GM12878 (cell line): ENCODE measurements at regions not wholly inside any gene's neighbourhood (a gene's known extent, or its start where the extent isn't known, plus 50 kb on each side); places are given as distances from the start of the nearest gene placed in this dataset.

Experiments used
- ATAC-seq: fragments of 200-7000 bp; cut with Tn5 transposase; 3 replicates; pipeline ENCODE4 v1.9.1; 2020; ENCODE audit warnings: mild to moderate bottlenecking, moderate library complexity
- BruUV-seq: library from RNA; stranded (reverse); fragments of 400-500 nt; replicated peaks from 2 replicates; lab custom pipeline; 2021; lab: Mats Ljungman, UMichigan
- CTCF ChIA-PET: fragments of 300-600 bp; sonication (Branson Sonifier 250); formaldehyde crosslinking; extraction: SDS; loops from one replicate; lab custom pipeline; 2021; ENCODE audit warnings: inconsistent platforms; lab: Yijun Ruan, JAX
- POLR2A ChIA-PET: fragments of 350-600 bp; formaldehyde crosslinking; extraction: SDS; loops from one replicate; lab custom pipeline; 2021; ENCODE audit warnings: inconsistent platforms; lab: Charles Lee
- RAD21 ChIA-PET: fragments of 300-600 bp; sonication (Branson Sonifier 250); formaldehyde crosslinking; loops from one replicate; lab custom pipeline; 2023; ENCODE audit warnings: antibody characterized with exemption; ENCODE audit not compliant: unreplicated experiment; lab: Charles Lee
- SMC1A ChIA-PET: fragments of 300-600 bp; sonication (Branson Sonifier 250); formaldehyde crosslinking; loops from one replicate; lab custom pipeline; 2023; ENCODE audit not compliant: unreplicated experiment, uncharacterized antibody; lab: Charles Lee
- DNase-seq: peaks from one replicate; pipeline ENCODE4 v3.0.0-alpha.2; 2011; ENCODE audit warnings: low read depth, low spot score
- FAIRE-seq: peaks from 3 replicates; lab custom pipeline; 2011; peaks lifted over from hg19 to GRCh38; lab: Jason Lieb, UNC
- H2AFZ ChIP-seq: 2 replicates; pipeline ENCODE4 v1.6.0; 2011; ENCODE audit warnings: low read depth, low read length, control low read depth; ENCODE audit not compliant: control insufficient read depth
- H3K27ac ChIP-seq: 2 replicates; pipeline ENCODE4 v1.5.1; 2011; ENCODE audit warnings: control low read depth; ENCODE audit not compliant: control insufficient read depth, insufficient read depth
- H3K27me3 ChIP-seq, 2 experiments: replicated peaks in 1 of 2; 2 replicates each; pipeline versions ENCODE4 v1.6.0 to v1.6.1; 2011; ENCODE audit warnings: low read length in 1 of 2; ENCODE audit not compliant: control insufficient read depth in 2 of 2, insufficient read depth in 2 of 2
- H3K36me3 ChIP-seq, 2 experiments: 2 replicates each; pipeline ENCODE4 v1.5.1; 2011; ENCODE audit warnings: low read length in 1 of 2; ENCODE audit not compliant: control insufficient read depth in 2 of 2, insufficient read depth in 2 of 2
- H3K4me1 ChIP-seq: 2 replicates; pipeline ENCODE4 v1.6.1; 2011; ENCODE audit warnings: mild to moderate bottlenecking, low read length, moderate library complexity, mixed read lengths; ENCODE audit not compliant: control insufficient read depth, insufficient read depth
- H3K4me2 ChIP-seq: 2 replicates; pipeline ENCODE4 v1.6.0; 2011; ENCODE audit warnings: control low read depth; ENCODE audit not compliant: control insufficient read depth, insufficient read depth
- H3K4me3 ChIP-seq: fragments of 200-600 bp; sonication (generic); 2 replicates; pipeline ENCODE4 v1.5.1; 2016
- H3K79me2 ChIP-seq: 2 replicates; pipeline ENCODE4 v1.6.0; 2011; ENCODE audit warnings: low read length; ENCODE audit not compliant: control insufficient read depth, insufficient read depth
- H3K9ac ChIP-seq: 2 replicates; pipeline ENCODE4 v1.8.0; 2011; ENCODE audit warnings: low read length, control low read depth, mixed read lengths; ENCODE audit not compliant: control insufficient read depth, insufficient read depth
- H3K9me3 ChIP-seq: replicated peaks from 3 replicates; pipeline ENCODE4 v1.5.1; 2011; ENCODE audit warnings: mild to moderate bottlenecking, low read length; ENCODE audit not compliant: control insufficient read depth, insufficient read depth
- H4K20me1 ChIP-seq: 2 replicates; pipeline ENCODE4 v1.6.0; 2011; ENCODE audit not compliant: control insufficient read depth, insufficient read depth
- CBFB ChIP-seq: IDR thresholded peaks from 2 replicates; pipeline ENCODE4 v1.6.1; 2016; ENCODE audit warnings: antibody characterized with exemption, low read depth
- GABPA ChIP-seq: IDR thresholded peaks from 2 replicates; pipeline ENCODE4 v1.6.1; 2014; ENCODE audit warnings: antibody characterized with exemption, low read depth, mild to moderate bottlenecking, inconsistent platforms
- HDAC2 ChIP-seq: fragments of 200-600 bp; sonication (generic); IDR thresholded peaks from 2 replicates; pipeline ENCODE4 v1.6.1; 2017
- MTA2 ChIP-seq: fragments of 450-650 bp; IDR thresholded peaks from 2 replicates; pipeline ENCODE4 v1.6.1; 2016; ENCODE audit warnings: low read depth, mild to moderate bottlenecking, moderate library complexity
- MXI1 ChIP-seq: fragments of 150-350 bp; IDR thresholded peaks from 2 replicates; pipeline ENCODE4 v1.6.1; 2011; ENCODE audit warnings: low read depth, mild to moderate bottlenecking, inconsistent platforms, low read length, improper control_type of control experiment
- NKRF ChIP-seq: fragments of 450-650 bp; conservative IDR thresholded peaks from 2 replicates; pipeline ENCODE4 v1.6.1; 2017; ENCODE audit warnings: mild to moderate bottlenecking, moderate library complexity
- POLR2A ChIP-seq: IDR thresholded peaks from 2 replicates; pipeline ENCODE4 v1.6.1; 2011; ENCODE audit warnings: low read depth, mild to moderate bottlenecking, low read length
- POU2F2 ChIP-seq: IDR thresholded peaks from 3 replicates; pipeline ENCODE4 v1.6.1; 2011; ENCODE audit warnings: low read depth, mild to moderate bottlenecking, low read length, borderline replicate concordance
- RELB ChIP-seq: fragments of 450-650 bp; IDR thresholded peaks from 2 replicates; pipeline ENCODE4 v1.6.1; 2017; ENCODE audit warnings: low read depth, mild to moderate bottlenecking, moderate library complexity
- SUPT20H ChIP-seq: IDR thresholded peaks from 2 replicates; pipeline ENCODE4 v1.6.1; 2011; ENCODE audit warnings: low read depth, mild to moderate bottlenecking, low read length, moderate library complexity, borderline replicate concordance; ENCODE audit not compliant: control insufficient read depth
- TARDBP ChIP-seq: IDR thresholded peaks from 2 replicates; pipeline ENCODE4 v1.6.1; 2016; ENCODE audit warnings: borderline replicate concordance
- WRNIP1 ChIP-seq: IDR thresholded peaks from 2 replicates; pipeline ENCODE4 v1.6.1; 2011; ENCODE audit warnings: low read depth, low read length, improper control_type of control experiment, borderline replicate concordance
- ZBTB33 ChIP-seq: fragments of 450-650 bp; IDR thresholded peaks from 2 replicates; pipeline ENCODE4 v1.6.1; 2017; ENCODE audit warnings: mild to moderate bottlenecking
- WGBS: methylation state at CpG from one replicate; pipeline ENCODE4 v1.1.6; 2016; ENCODE audit warnings: low lambda C conversion rate; ENCODE audit not compliant: insufficient replicate concordance, insufficient coverage; ENCODE audit errors: missing lambda C conversion rate; 5-methylcytosine and 5-hydroxymethylcytosine counted together
- in situ Hi-C: fragments of 300-500 bp; cut with MboI; formaldehyde crosslinking; loops from 9 replicates; pipeline ENCODE4 v1.14.3; 2018; ENCODE audit warnings: mixed read lengths
- intact Hi-C: fragments of 100-400 bp; cut with micrococcal nuclease; formaldehyde crosslinking; loops from one replicate; pipeline ENCODE4 v1.14.2; 2022; ENCODE audit not compliant: unreplicated experiment
- TF ChIP-seq, protein P1 (sequence below): IDR thresholded peaks from 2 replicates; pipeline ENCODE4 v1.6.1; 2011; ENCODE audit warnings: mild to moderate bottlenecking, low read depth, low read length, moderate library complexity; ENCODE audit not compliant: insufficient replicate concordance
- TF ChIP-seq, protein P2 (sequence below): fragments of 450-650 bp; IDR thresholded peaks from 2 replicates; pipeline ENCODE4 v1.6.1; 2017; ENCODE audit warnings: antibody characterized with exemption, mild to moderate bottlenecking, moderate library complexity

DNA sequence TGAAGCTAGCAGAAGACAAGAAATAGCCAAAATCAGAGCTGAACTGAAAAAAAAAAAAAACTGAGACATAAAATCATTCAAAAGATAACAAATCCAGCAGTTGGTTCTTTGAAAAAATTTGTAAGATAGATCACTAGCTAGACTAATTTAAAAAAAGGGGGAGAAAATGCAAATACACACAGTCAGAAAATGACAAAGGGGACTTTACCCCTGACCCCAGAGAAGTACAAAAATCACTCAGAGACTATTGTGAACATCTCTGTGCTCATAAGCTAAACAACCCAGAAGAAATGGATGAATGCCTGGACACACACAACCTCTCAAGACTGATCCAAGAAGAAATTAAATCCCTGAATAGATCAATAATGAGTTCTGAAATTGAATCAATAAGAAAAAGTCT, 914.3 kb upstream of the API5 start (continued):
- no peak for TF ChIP-seq ZBTB33
- TF ChIP-seq POU2F2 = no peak
- TF ChIP-seq MTA2 = no peak
- TF ChIP-seq TARDBP = no peak
- no peak for TF ChIP-seq POLR2A

DNA sequence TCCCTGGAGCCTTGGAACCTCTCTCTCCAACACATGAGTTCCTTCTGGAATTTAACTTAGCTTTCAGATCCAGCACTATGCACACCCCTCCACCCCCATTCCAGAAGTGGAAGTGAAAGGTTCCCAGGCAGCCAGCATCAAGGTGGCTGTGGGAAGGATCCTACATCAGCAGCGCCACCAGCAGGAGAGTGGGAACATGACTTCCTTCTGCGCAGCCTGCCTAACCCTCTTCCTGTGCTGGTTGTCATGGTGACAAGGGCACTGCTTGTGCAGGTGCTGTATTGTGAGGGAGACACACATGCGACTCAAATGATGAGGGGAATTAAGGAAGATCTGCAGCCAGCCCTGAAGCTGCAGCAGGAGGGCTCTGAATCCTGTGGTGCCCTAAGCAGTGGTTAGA, 904.5 kb upstream of the API5 start:
- BruUV-seq = no TSS peak
- in situ Hi-C loops = no loop called here
- Histone ChIP-seq H3K27ac (no peak overlapping the region), H3K79me2 (no peaks in the 10 kb centered on the region), H3K36me3 (no peaks in the 10 kb centered on the region), H3K4me2 (no peak overlapping the region), H3K9me3 (no peaks in the 10 kb centered on the region), H3K27me3 (no peaks in the 10 kb centered on the region), H4K20me1 (no peaks in the 10 kb centered on the region), H3K4me1 (no peaks in the 10 kb centered on the region), H3K9ac (no peak overlapping the region), H2AFZ (no peak overlapping the region), H3K4me3 (no peak overlapping the region)
- FAIRE-seq = no peak
- no peak for ATAC-seq
- ChIA-PET POLR2A (no interaction called here), SMC1A (no interaction called here), RAD21 (no interaction called here), CTCF (no interaction called here)
- intact Hi-C loops = no loop called here
- no peak for DNase-seq
- 39% methylated on average over 3 of the region's 3 CpGs for WGBS
- TF ChIP-seq WRNIP1 (no peak), CBFB (no peak), MXI1 (no peak), NKRF (no peak), SUPT20H (no peak), HDAC2 (no peak), RELB (no peak), GABPA (no peak)
- TF ChIP-seq, protein P1, sequence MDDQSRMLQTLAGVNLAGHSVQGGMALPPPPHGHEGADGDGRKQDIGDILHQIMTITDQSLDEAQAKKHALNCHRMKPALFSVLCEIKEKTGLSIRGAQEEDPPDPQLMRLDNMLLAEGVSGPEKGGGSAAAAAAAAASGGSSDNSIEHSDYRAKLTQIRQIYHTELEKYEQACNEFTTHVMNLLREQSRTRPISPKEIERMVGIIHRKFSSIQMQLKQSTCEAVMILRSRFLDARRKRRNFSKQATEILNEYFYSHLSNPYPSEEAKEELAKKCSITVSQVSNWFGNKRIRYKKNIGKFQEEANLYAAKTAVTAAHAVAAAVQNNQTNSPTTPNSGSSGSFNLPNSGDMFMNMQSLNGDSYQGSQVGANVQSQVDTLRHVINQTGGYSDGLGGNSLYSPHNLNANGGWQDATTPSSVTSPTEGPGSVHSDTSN = no peak
- TF ChIP-seq, protein P2, sequence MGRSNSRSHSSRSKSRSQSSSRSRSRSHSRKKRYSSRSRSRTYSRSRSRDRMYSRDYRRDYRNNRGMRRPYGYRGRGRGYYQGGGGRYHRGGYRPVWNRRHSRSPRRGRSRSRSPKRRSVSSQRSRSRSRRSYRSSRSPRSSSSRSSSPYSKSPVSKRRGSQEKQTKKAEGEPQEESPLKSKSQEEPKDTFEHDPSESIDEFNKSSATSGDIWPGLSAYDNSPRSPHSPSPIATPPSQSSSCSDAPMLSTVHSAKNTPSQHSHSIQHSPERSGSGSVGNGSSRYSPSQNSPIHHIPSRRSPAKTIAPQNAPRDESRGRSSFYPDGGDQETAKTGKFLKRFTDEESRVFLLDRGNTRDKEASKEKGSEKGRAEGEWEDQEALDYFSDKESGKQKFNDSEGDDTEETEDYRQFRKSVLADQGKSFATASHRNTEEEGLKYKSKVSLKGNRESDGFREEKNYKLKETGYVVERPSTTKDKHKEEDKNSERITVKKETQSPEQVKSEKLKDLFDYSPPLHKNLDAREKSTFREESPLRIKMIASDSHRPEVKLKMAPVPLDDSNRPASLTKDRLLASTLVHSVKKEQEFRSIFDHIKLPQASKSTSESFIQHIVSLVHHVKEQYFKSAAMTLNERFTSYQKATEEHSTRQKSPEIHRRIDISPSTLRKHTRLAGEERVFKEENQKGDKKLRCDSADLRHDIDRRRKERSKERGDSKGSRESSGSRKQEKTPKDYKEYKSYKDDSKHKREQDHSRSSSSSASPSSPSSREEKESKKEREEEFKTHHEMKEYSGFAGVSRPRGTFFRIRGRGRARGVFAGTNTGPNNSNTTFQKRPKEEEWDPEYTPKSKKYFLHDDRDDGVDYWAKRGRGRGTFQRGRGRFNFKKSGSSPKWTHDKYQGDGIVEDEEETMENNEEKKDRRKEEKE = no peak
